CD4-positive, alpha-beta T cell (primary cell): ENCODE measurements at regions not wholly inside any gene's neighbourhood (a gene's known extent, or its start where the extent isn't known, plus 50 kb on each side); places are given as distances from the start of the nearest gene placed in this dataset.

Experiments used
- ATAC-seq: fragments of 200-7000 bp; cut with Tn5 transposase; one replicate; pipeline ENCODE4 v1.10.0; 2022; ENCODE audit warnings: mild to moderate bottlenecking; ENCODE audit not compliant: poor library complexity
- CTCF ChIA-PET: fragments of 350-600 bp; sonication (Branson Sonifier 250); formaldehyde crosslinking; loops from one replicate; lab custom pipeline; 2021; ENCODE audit warnings: antibody characterized with exemption, inconsistent platforms; lab: Charles Lee
- POLR2A ChIA-PET: fragments of 350-600 bp; sonication (Branson Sonifier 250); formaldehyde crosslinking; loops from one replicate; lab custom pipeline; 2021; ENCODE audit warnings: antibody characterized with exemption, inconsistent platforms; lab: Charles Lee
- DNase-seq, 14 experiments: peaks; one replicate each; pipeline ENCODE4 v3.0.0-alpha.2; 2013 to 2020; ENCODE audit warnings: mixed read lengths in 2 of 14
- H3K27ac ChIP-seq, 2 donors: one replicate each; pipeline versions ENCODE4 v1.5.1 to v1.7.0; 2013; ENCODE audit warnings: low read length in 2 of 2, low read depth in 1 of 2, mild to moderate bottlenecking in 1 of 2
- H3K27me3 ChIP-seq, 2 experiments: 1 replicate in 1 of 2; 2 replicates in 1 of 2; pipeline versions ENCODE4 v1.6.1 to v1.7.0; 2013; ENCODE audit warnings: low read length in 2 of 2, control low read depth in 1 of 2, mild to moderate bottlenecking in 1 of 2, moderate library complexity in 1 of 2; ENCODE audit not compliant: insufficient read depth in 2 of 2, control insufficient read depth in 1 of 2
- H3K36me3 ChIP-seq: one replicate; pipeline ENCODE4 v1.6.1; 2013; ENCODE audit warnings: low read length, control low read depth; ENCODE audit not compliant: insufficient read depth
- H3K4me1 ChIP-seq: one replicate; pipeline ENCODE4 v1.6.1; 2013; ENCODE audit warnings: low read length, control low read depth; ENCODE audit not compliant: insufficient read depth
- H3K4me3 ChIP-seq: one replicate; pipeline ENCODE4 v1.5.1; 2013; ENCODE audit warnings: mild to moderate bottlenecking, low read length, moderate library complexity
- H3K9me3 ChIP-seq, 2 experiments: 1 replicate in 1 of 2; 2 replicates in 1 of 2; pipeline versions ENCODE4 v1.6.1 to v1.7.0; 2013; ENCODE audit warnings: low read length in 2 of 2, mild to moderate bottlenecking in 2 of 2, control low read depth in 1 of 2, moderate library complexity in 1 of 2; ENCODE audit not compliant: control insufficient read depth in 1 of 2, insufficient read depth in 1 of 2
- H3K27ac Mint-ChIP-seq: one replicate; pipeline ENCODE4 v1.8.0; 2020; ENCODE audit warnings: mixed read lengths
- H3K27me3 Mint-ChIP-seq: one replicate; pipeline ENCODE4 v1.8.0; 2021; ENCODE audit warnings: mixed read lengths
- H3K36me3 Mint-ChIP-seq: one replicate; pipeline ENCODE4 v1.8.0; 2021; ENCODE audit warnings: low read depth, mixed read lengths
- H3K4me1 Mint-ChIP-seq: one replicate; pipeline ENCODE4 v1.8.0; 2021; ENCODE audit warnings: low read depth, mixed read lengths
- H3K4me3 Mint-ChIP-seq: one replicate; pipeline ENCODE4 v1.8.0; 2020; ENCODE audit warnings: mild to moderate bottlenecking, mixed read lengths
- H3K9me3 Mint-ChIP-seq: one replicate; pipeline ENCODE4 v1.8.0; 2020; ENCODE audit warnings: mixed read lengths
- intact Hi-C, 2 experiments: fragments of 100-400 bp; cut with DNase I in 1 of 2; cut with micrococcal nuclease in 1 of 2; formaldehyde crosslinking; loops; one replicate each; pipeline versions ENCODE4 v1.15.1 to v1.9.0; 2023 to 2025; cut with DNase I, micrococcal nuclease
- TF ChIP-seq, protein P1 (sequence below): fragments of 200-600 bp; IDR thresholded peaks from one replicate; pipeline ENCODE4 v1.8.0; 2022; ENCODE audit warnings: antibody characterized with exemption, mild to moderate bottlenecking

DNA sequence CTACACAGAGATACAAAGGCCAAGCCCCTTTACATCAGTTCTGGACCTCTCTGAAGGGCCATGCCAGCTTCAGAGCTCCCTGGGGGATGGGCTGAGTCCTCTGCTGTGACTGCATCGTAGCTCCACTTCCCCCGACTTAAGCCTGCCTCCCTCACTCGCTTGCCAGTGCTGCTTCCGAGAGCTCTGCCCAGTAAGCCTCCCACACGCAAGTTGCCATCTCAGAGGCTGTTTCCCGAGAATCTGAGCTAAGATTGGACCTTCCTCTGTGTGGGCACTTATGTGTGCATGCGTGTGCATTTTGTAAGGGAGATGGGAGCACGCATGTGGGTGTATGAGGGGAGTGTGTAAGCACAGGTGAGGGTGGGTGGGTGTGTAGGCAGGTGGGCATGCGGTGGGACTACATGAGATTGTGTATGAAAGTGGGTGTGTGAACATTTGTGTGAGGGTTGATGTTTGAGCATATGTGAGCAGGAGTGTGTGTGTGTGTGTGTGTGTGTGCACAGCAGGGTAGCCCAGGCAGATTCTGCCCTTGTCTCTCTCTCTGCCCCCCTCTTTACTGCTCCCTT, 163.0 kb upstream of the SYT13 start:
- H3K27me3 Mint-ChIP-seq: peaks cover 7% of the 10 kb centered on the region
- DNase-seq (no peak), ATAC-seq (no peak)
- H3K36me3 ChIP-seq: no peaks in the 10 kb centered on the region
- TF ChIP-seq, protein P1, sequence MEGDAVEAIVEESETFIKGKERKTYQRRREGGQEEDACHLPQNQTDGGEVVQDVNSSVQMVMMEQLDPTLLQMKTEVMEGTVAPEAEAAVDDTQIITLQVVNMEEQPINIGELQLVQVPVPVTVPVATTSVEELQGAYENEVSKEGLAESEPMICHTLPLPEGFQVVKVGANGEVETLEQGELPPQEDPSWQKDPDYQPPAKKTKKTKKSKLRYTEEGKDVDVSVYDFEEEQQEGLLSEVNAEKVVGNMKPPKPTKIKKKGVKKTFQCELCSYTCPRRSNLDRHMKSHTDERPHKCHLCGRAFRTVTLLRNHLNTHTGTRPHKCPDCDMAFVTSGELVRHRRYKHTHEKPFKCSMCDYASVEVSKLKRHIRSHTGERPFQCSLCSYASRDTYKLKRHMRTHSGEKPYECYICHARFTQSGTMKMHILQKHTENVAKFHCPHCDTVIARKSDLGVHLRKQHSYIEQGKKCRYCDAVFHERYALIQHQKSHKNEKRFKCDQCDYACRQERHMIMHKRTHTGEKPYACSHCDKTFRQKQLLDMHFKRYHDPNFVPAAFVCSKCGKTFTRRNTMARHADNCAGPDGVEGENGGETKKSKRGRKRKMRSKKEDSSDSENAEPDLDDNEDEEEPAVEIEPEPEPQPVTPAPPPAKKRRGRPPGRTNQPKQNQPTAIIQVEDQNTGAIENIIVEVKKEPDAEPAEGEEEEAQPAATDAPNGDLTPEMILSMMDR: no peak
- no peaks in the 10 kb centered on the region for H3K36me3 Mint-ChIP-seq
- H3K4me3 Mint-ChIP-seq: no peak overlapping the region
- no peak overlapping the region for H3K4me3 ChIP-seq
- POLR2A ChIA-PET: no interaction called here
- H3K27me3 ChIP-seq: no peaks in the 10 kb centered on the region
- CTCF ChIA-PET: no interaction called here
- no peak overlapping the region for H3K27ac Mint-ChIP-seq
- no peaks in the 10 kb centered on the region for H3K4me1 Mint-ChIP-seq
- H3K27ac ChIP-seq: no peak overlapping the region
- H3K9me3 ChIP-seq: no peaks in the 10 kb centered on the region
- no peaks in the 10 kb centered on the region for H3K9me3 Mint-ChIP-seq
- intact Hi-C loops: no loop called here
- no peaks in the 10 kb centered on the region for H3K4me1 ChIP-seq

DNA sequence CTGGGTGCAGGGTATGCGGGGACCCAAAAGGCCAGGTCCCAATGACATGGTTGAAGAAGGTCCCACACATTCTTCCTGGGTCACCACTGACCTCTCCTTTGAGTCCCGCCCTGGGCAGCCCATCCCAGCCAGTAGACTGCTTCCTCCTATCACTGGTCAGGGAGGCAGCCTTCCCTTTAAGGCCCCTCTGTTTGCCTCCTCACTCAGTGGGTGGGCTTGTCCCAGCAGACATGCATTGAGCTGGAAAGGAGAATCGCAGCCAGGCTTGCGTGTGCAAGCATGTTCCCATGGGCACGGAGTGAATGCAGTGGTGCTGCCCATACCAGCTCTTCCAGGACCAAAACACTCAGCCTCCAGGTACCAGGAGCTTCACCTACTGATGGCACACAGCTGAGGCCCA, 162.4 kb upstream of the SYT13 start:
- no peak overlapping the region for H3K4me3 ChIP-seq
- Mint-ChIP-seq H3K36me3 (no peaks in the 10 kb centered on the region), H3K4me3 (no peak overlapping the region), H3K9me3 (no peaks in the 10 kb centered on the region), H3K27me3 (peaks cover 10% of the 10 kb centered on the region), H3K27ac (no peak overlapping the region), H3K4me1 (no peaks in the 10 kb centered on the region)
- no peak for ATAC-seq
- no peaks in the 10 kb centered on the region for H3K36me3 ChIP-seq
- CTCF ChIA-PET: no interaction called here
- intact Hi-C loops: no loop called here
- no peaks in the 10 kb centered on the region for H3K9me3 ChIP-seq
- POLR2A ChIA-PET: no interaction called here
- no peaks in the 10 kb centered on the region for H3K27me3 ChIP-seq
- DNase-seq: no peak
- TF ChIP-seq, protein P1: no peak
- no peak overlapping the region for H3K27ac ChIP-seq
- H3K4me1 ChIP-seq: no peaks in the 10 kb centered on the region

DNA sequence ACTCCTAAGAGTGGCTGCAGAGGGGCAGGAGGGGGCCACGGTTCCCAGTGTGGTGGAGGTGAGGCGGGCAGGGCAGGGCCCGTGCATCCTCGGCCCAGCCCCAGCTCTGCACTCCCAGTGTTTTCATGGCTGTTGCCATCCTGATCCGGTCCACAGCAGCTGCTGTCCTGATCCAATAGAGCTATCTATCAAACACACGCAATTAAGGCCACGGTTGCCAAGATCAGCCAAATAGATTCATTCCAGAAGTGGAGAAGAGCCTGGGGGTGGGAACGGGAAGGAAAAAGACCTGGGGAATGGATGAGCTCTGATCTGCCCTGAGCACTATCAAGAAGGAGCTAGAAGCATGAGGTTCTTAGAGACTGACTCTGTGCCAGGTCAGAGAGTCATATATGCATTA, 160.9 kb upstream of the SYT13 start:
- no peak overlapping the region for H3K4me3 Mint-ChIP-seq
- ATAC-seq: no peak
- no peaks in the 10 kb centered on the region for H3K4me1 Mint-ChIP-seq
- ChIA-PET POLR2A (no interaction called here), CTCF (no interaction called here)
- DNase-seq: no peak
- H3K27ac Mint-ChIP-seq: no peak overlapping the region
- no peaks in the 10 kb centered on the region for H3K9me3 Mint-ChIP-seq
- Histone ChIP-seq H3K27me3 (no peaks in the 10 kb centered on the region), H3K4me1 (no peaks in the 10 kb centered on the region), H3K27ac (no peak overlapping the region), H3K36me3 (no peaks in the 10 kb centered on the region), H3K9me3 (no peaks in the 10 kb centered on the region), H3K4me3 (no peak overlapping the region)
- TF ChIP-seq, protein P1: no peak
- intact Hi-C loops: no loop called here
- no peaks in the 10 kb centered on the region for H3K36me3 Mint-ChIP-seq
- peaks cover 12% of the 10 kb centered on the region for H3K27me3 Mint-ChIP-seq
